Upper lobe of left lung (tissue), 6 donors: ENCODE measurements at regions not wholly inside any gene's neighbourhood (a gene's known extent, or its start where the extent isn't known, plus 50 kb on each side); places are given as distances from the start of the nearest gene placed in this dataset.

Source experiments
- ATAC-seq, 2 donors: fragments of 200-7000 bp; cut with Tn5 transposase; one replicate each; pipeline ENCODE4 v1.9.1; 2022; ENCODE audit warnings: mild to moderate bottlenecking in 2 of 2, moderate library complexity in 2 of 2; ENCODE audit not compliant: low FRiP score in 2 of 2
- DNase-seq, 2 donors: peaks; one replicate each; pipeline ENCODE4 v3.0.0-alpha.2; 2019 to 2020
- H3K27ac ChIP-seq, 4 donors: fragments of 200-600 bp; sonication (generic); one replicate each; pipeline ENCODE4 v1.5.1; 2016 to 2019
- H3K27me3 ChIP-seq, 4 donors: fragments of 200-600 bp; sonication (generic); one replicate each; pipeline ENCODE4 v1.5.1; 2017 to 2019
- H3K36me3 ChIP-seq, 4 donors: fragments of 200-600 bp; sonication (generic); one replicate each; pipeline ENCODE4 v1.5.1; 2016 to 2019
- H3K4me1 ChIP-seq, 4 donors: fragments of 200-600 bp; sonication (generic); one replicate each; pipeline ENCODE4 v1.5.1; 2018 to 2019
- H3K4me3 ChIP-seq, 4 donors: fragments of 200-600 bp; sonication (generic); one replicate each; pipeline ENCODE4 v1.5.1; 2017 to 2019; ENCODE audit warnings: mild to moderate bottlenecking in 2 of 4, moderate library complexity in 1 of 4
- H3K9me3 ChIP-seq, 4 donors: fragments of 200-600 bp; sonication (generic); one replicate each; pipeline ENCODE4 v1.5.1; 2018 to 2019
- EP300 ChIP-seq, 4 donors: sonication (generic); formaldehyde crosslinking; IDR thresholded peaks; one replicate each; pipeline ENCODE4 v1.5.1; 2017; ENCODE audit warnings: antibody characterized with exemption in 4 of 4, control low read depth in 2 of 4
- POLR2A ChIP-seq, 4 donors: fragments of 450-650 bp; IDR thresholded peaks; one replicate each; pipeline ENCODE4 v1.5.1; 2016 to 2017; ENCODE audit warnings: antibody characterized with exemption in 4 of 4, mild to moderate bottlenecking in 2 of 4
- POLR2AphosphoS5 ChIP-seq, 2 donors: sonication (generic); formaldehyde crosslinking; IDR thresholded peaks; one replicate each; pipeline ENCODE4 v1.5.1; 2017; ENCODE audit warnings: antibody characterized with exemption in 2 of 2
- WGBS, 2 donors: methylation state at CpG; one replicate each; pipeline ENCODE4 v1.1.5; 2017 to 2018; 5-methylcytosine and 5-hydroxymethylcytosine counted together
- TF ChIP-seq, protein P1 (sequence below), 6 experiments: fragments of 450-650 bp in 4 of 6; fragments of 200-600 bp in 2 of 6; sonication (generic) in 2 of 6; IDR thresholded peaks; one replicate each; pipeline ENCODE4 v1.5.1; 2016 to 2019; ENCODE audit warnings: antibody characterized with exemption in 6 of 6
- donor health status: DM: no; HTN: no; CAD: no; lungs with moderate emphysema.
- donor health status: DM: no; HTN: yes; CAD: no; lungs with severe emphysema.

GRCh38 chr2:6769346-6769745 lies 96.4 kb downstream of the CMPK2 start:
- ATAC-seq, result no peak
- no peak for TF ChIP-seq EP300 (IDR thresholded peaks at IDR 0.05)
- no peak for TF ChIP-seq POLR2A (IDR thresholded peaks at IDR 0.05)
- TF ChIP-seq POLR2AphosphoS5 (IDR thresholded peaks at IDR 0.05), result no peak
- TF ChIP-seq, protein P1, sequence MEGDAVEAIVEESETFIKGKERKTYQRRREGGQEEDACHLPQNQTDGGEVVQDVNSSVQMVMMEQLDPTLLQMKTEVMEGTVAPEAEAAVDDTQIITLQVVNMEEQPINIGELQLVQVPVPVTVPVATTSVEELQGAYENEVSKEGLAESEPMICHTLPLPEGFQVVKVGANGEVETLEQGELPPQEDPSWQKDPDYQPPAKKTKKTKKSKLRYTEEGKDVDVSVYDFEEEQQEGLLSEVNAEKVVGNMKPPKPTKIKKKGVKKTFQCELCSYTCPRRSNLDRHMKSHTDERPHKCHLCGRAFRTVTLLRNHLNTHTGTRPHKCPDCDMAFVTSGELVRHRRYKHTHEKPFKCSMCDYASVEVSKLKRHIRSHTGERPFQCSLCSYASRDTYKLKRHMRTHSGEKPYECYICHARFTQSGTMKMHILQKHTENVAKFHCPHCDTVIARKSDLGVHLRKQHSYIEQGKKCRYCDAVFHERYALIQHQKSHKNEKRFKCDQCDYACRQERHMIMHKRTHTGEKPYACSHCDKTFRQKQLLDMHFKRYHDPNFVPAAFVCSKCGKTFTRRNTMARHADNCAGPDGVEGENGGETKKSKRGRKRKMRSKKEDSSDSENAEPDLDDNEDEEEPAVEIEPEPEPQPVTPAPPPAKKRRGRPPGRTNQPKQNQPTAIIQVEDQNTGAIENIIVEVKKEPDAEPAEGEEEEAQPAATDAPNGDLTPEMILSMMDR (IDR thresholded peaks at IDR 0.05), result no peak
- Histone ChIP-seq H3K36me3 (no peaks in the 10 kb centered on the region), H3K9me3 (no peaks in the 10 kb centered on the region), H3K27me3 (no peaks in the 10 kb centered on the region), H3K27ac (no peak overlapping the region), H3K4me3 (no peak overlapping the region), H3K4me1 (peaks cover 0 to 11% (median 8%) of the 10 kb centered on the region in 4 donors)
- DNase-seq, result no peak

DNA sequence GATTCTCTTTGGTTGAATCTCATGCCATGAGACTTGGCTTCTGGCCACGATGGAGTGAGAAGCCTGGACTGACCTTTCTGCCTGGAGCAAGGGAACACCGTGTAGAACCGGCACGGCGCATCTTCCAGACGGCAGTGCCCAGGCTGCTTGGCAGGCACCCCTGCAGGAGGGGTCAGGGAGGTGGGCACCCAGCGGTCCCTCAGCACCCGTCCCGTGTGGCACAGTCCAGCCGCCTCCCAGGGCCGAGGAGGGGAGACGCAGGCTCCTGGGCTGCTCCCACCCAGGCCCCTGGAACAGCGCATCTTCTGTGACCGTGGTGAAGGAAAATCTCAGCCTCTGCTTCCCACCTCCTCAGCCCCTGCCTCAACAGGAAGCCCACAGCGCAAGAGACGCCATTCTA lies 95.7 kb downstream of the CMPK2 start:
- TF ChIP-seq, protein P1 (IDR thresholded peaks at IDR 0.05), result no peak
- H3K4me3 ChIP-seq, result no peak overlapping the region
- peak in 1 of 2 donors; percentile 64 for DNase-seq
- H3K27me3 ChIP-seq, result no peaks in the 10 kb centered on the region
- no peak overlapping the region for H3K27ac ChIP-seq
- H3K36me3 ChIP-seq, result no peaks in the 10 kb centered on the region
- H3K9me3 ChIP-seq, result no peaks in the 10 kb centered on the region
- WGBS, 2 donors, result 80 to 87% methylated on average over 7 to 16 of the region's 16 CpGs
- H3K4me1 ChIP-seq, result peaks cover 0 to 11% (median 8%) of the 10 kb centered on the region in 4 donors
- no peak for ATAC-seq

GRCh38 chr2:6771634-6772611 lies 93.8 kb downstream of the CMPK2 start:
- ATAC-seq (peak in 1 of 2 donors; percentile 20), DNase-seq (no peak)
- no peaks in the 10 kb centered on the region for H3K27me3 ChIP-seq
- no peak overlapping the region for H3K27ac ChIP-seq
- peaks cover 0 to 11% (median 8%) of the 10 kb centered on the region in 4 donors for H3K4me1 ChIP-seq
- no peaks in the 10 kb centered on the region for H3K36me3 ChIP-seq
- no peaks in the 10 kb centered on the region for H3K9me3 ChIP-seq
- WGBS, 2 donors, result 68 to 73% methylated on average over 15 to 19 of the region's 19 CpGs
- no peak for TF ChIP-seq POLR2A (IDR thresholded peaks at IDR 0.05)
- no peak for TF ChIP-seq POLR2AphosphoS5 (IDR thresholded peaks at IDR 0.05)
- no peak for TF ChIP-seq EP300 (IDR thresholded peaks at IDR 0.05)
- TF ChIP-seq, protein P1 (IDR thresholded peaks at IDR 0.05), result no peak
- no peak overlapping the region for H3K4me3 ChIP-seq

DNA sequence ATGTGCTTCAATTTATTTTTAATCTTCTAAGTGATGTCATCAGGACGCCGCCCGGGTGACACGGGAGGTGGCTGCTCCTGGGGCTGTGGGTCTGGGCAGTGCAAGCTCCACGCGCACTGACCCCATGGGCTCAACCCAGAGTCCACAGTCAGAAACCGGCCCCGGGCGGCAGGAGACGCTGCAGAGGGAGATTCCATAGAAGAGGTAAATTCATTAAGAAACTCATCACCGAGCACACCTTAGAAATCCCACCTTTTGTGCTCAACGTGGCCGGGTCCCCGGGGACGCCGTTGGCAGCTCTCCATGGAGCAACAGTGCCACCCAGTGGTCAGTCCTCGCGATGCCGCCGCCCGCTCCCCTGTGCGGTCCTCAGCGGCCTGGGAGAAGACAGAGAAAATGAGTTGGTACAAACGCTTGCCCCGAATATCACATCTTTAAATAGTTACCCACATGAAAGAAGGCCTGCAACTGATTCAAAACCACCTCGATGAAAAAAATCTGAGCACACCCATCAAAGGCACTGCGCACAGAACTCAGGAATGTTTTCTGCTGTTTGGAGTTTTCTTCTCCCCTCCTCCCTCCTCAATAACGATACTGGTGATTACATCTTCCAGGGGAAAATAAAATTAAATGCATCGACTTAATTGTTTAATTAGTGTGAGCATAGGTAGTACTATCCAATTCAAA lies 92.6 kb downstream of the CMPK2 start:
- WGBS, 2 donors, result 14 to 21% methylated on average over 14 to 29 of the region's 29 CpGs

More for the DNA sequence above, 92.6 kb downstream of the CMPK2 start:
- DNase-seq, result peak; percentile 57 to 94
- TF ChIP-seq, protein P1 (IDR thresholded peaks at IDR 0.05), result peak; percentile 78 to 92 (median 88)
- no peak for TF ChIP-seq EP300 (IDR thresholded peaks at IDR 0.05)
- ATAC-seq, result peak; percentile 89 to 90
- no peak overlapping the region for H3K27ac ChIP-seq
- H3K36me3 ChIP-seq, result no peaks in the 10 kb centered on the region
- no peaks in the 10 kb centered on the region for H3K27me3 ChIP-seq
- peak overlapping the region in 2 of 4 donors; percentile 22 to 30 for H3K4me3 ChIP-seq
- no peaks in the 10 kb centered on the region for H3K9me3 ChIP-seq
- H3K4me1 ChIP-seq, result peaks cover 0 to 11% (median 8%) of the 10 kb centered on the region in 4 donors
